GM18858 (cell line): ENCODE measurements at regions not wholly inside any gene's neighbourhood (a gene's known extent, or its start where the extent isn't known, plus 50 kb on each side); places are given as distances from the start of the nearest gene placed in this dataset.
"Not testable (repeated sequence)": the region's sequence is repeated elsewhere in the genome, so short reads cannot be mapped to it uniquely, and the experiment has no call there.

Experiments used
- ATAC-seq: cut with Tn5 transposase; IDR thresholded peaks from one replicate; pipeline ENCODE4 v1.9.1; 2021; ENCODE audit not compliant: unreplicated experiment

DNA sequence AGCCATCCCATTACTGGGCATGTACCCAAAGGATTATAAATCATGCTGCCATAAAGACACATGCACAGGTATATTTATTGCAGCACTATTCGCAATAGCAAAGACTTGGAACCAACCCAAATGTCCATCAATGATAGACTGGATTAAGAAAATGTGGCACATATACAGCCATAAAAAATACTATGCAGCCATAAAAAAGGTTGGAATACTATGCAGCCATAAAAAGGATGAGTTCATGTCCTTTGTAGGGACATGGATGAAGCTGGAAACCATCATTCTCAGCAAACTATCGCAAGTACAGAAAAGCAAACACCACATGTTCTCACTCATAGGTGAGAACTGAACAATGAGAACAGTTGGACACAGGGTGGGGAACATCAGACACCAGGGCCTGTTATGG lies 151.5 kb downstream of the PLK2 start:
- ATAC-seq = not testable (repeated sequence)

- no peak for ATAC-seq
Measured at GRCh38 chr5:58300346-58300895, 159.5 kb downstream of the PLK2 start.

GRCh38 chr5:58299256-58299655 lies 160.6 kb downstream of the PLK2 start:
- ATAC-seq = no peak

- no peak for ATAC-seq
Measured at GRCh38 chr5:58294598-58295305, 165.1 kb downstream of the PLK2 start.

DNA sequence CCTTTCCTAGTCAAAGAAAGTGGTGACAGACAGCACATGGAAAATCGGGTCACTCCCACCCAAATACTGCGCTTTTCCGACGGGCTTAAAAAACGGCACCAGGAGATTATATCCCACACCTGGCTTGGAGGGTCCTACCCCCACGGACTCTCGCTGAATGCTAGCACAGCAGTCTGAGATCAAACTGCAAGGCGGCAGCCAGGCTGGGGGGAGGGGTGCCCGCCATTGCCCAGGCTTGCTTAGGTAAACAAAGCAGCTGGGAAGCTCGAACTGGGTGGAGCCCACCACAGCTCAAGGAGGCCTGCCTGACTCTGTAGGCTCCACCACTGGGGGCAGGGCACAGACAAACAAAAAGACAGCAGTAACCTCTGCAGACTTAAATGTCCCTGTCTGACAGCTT lies 171.6 kb downstream of the PLK2 start:
- ATAC-seq = not testable (repeated sequence)

- no peak for ATAC-seq
Measured at GRCh38 chr5:58286741-58287140, 173.1 kb downstream of the PLK2 start.

DNA sequence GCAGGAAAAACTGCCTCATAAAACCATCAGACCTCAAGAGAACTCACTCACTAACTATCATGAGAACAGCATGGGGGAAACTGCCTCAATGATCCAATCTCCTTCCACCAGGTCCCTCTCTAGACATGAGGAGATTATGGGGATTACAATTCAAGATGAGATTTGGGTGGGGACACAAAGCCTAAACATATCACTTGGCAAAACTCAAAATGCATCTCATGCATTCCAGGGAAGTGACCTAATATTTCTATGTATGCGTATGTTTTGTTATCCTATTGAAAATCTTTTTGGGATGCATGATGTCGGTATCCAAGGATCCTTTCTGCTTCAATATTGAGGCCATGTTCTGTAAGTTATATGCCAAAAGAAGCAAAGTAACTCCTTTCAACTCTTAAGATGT lies 174.0 kb downstream of the PLK2 start:
- no peak for ATAC-seq

DNA sequence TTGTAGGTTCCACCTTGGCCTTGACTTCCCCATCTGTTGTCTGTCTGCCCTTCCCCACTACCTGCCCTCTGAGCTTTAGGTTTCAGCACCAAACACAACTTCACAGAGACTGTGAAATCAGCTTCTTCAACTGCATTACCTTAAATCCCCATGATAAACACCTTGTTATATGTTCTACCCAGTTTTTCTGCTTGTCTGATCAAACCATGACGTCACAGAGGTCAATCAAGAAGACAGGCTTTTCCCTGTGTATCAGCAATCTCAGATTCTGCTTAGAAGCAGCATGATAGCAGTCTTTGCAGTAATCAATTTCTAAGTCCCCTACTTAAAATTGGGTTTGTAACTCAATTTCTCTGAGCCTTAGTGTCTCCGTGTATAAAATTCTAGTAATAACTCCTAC lies 175.0 kb downstream of the PLK2 start:
- ATAC-seq = no peak

GRCh38 chr5:58281189-58281588 lies 178.7 kb downstream of the PLK2 start:
- no peak for ATAC-seq

DNA sequence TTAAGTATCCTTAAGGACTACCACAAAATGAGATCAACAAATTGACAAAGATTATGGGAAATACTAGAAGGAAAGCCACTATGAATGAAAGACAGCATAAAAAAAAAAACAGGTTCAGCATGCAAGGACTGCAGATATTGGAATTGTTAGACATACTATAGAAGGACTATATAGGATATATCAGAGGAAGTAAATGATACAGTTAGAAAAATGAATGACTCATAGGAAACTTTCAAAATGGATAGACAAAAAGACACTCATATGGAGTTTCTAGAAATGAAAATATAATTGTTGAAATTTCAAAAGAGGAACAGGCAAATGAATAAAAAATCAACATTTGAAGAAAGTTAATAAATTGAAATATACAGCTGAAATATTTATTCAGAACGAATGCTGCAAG lies 180.6 kb downstream of the PLK2 start:
- no peak for ATAC-seq

DNA sequence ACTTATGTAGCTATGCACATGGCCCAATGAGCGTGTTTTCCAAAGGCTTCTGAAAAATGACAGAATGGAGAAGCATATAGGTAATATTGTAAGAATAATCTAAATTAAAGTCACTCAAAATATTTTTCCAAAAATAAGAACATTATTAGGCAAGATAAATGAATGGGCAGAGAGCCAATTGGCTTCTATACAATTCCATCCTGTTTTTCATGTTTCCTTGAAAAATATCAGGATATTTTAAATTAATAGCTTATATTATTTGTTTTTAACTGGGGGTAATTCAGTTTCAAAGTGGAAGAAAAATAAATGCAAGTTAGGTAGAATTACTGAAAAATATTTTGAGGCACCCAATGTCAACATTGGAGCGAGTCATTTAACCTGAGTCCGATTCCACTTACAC lies 183.5 kb downstream of the PLK2 start:
- no peak for ATAC-seq

- ATAC-seq = no peak
Measured at GRCh38 chr5:58275516-58275915, 184.4 kb downstream of the PLK2 start.

- ATAC-seq = no peak
Measured at GRCh38 chr5:58274191-58274590, 185.7 kb downstream of the PLK2 start.

GRCh38 chr5:58273711-58274110 lies 186.2 kb downstream of the PLK2 start:
- no peak for ATAC-seq

GRCh38 chr5:58268268-58268667 lies 191.6 kb downstream of the PLK2 start:
- no peak for ATAC-seq

- ATAC-seq = no peak
Measured at GRCh38 chr5:58266402-58266801, 193.5 kb downstream of the PLK2 start.

DNA sequence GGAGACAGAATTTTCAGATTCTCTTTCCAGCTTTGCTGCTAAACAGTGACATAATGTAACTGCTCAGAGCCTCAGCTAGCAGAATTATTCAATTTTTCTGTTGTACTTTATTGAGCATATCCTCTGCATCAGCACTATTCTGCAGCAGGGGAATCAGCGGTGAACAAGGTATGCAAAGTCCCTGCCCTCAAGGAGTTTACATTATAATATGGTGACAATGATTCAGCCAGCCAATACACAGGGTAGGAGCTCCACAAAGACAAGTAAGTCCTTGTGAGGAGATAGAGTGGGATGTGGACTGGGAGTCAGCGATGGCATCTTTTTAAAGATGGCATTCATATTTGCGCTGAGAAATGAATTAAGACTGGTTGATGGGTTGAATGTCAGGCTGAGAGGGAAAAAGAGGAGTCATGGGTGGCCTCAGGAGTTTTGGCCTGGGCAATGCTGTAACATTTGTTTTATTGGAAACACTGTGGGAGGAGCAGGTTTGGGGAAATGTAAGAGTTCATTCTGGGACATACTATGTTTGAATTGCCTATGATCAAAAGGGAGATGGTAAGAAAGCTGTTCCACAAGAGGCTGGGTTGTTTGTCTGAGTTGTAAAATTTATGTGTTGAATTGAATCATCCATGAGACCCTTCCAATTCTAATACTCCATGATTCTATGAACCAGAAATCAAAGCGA lies 194.5 kb downstream of the PLK2 start:
- no peak for ATAC-seq

GRCh38 chr5:58264276-58264675 lies 195.6 kb downstream of the PLK2 start:
- no peak for ATAC-seq

- ATAC-seq = no peak
Measured at GRCh38 chr5:58263296-58263695, 196.6 kb downstream of the PLK2 start.

DNA sequence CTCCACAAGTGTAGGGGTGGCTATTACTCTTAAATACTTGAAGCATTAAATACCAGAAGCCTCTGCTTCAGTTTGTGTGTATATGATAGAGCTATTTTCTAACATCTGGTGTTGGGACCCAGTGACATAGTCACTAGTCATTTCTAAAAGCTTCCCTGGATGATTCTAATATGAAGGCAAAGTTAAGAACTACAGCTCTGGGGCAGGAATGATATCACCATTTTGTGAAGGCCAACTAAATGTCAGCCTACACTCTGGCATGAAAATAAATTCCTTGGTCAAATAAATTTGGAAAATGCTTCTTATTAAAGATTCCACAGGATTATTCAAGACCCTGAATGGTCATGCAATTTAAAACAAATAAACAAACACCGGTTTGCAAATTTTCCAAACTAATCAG lies 197.7 kb downstream of the PLK2 start:
- no peak for ATAC-seq

DNA sequence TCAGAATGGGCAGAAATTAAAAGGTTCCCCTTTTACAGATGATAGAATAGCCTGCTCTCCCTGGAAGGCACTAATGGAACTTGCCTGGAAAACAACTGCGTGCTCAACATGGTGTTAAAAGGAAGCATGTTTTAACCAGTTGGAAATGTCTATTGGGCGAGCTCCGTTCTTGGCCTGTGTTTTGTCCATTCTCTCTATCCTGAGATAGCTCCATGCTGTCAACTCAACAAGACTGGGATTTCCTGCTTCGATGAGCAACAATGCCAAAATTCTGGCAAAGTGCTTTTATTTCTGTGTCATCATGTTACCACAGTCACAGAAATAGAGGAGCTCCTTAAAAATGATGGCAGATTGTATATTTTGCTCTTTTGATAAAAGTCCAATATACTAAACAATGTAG lies 198.3 kb downstream of the PLK2 start:
- no peak for ATAC-seq

DNA sequence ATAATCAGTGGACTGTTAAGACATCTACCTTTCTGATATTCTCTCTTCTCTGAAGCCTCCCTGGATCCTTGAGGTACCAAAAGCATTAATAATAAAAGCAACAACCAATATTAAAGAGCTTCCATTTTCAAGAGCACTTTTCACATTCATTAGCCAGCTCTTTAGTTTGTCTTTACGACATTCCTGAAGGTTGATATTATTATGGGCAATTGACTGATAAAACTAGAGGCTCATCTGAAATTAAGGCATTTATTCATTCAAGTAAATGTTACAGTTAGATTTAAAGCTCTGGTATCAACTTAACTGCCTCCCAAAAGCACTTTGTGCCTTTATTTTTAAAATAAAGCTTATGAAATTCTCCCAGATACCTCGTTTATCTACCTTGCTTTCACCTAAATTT lies 199.6 kb downstream of the PLK2 start:
- no peak for ATAC-seq
